ENCODE measurements at regions not wholly inside any gene's neighbourhood (a gene's known extent, or its start where the extent isn't known, plus 50 kb on each side); places are given as distances from the start of the nearest gene placed in this dataset.

GRCh38 chr3:31133541-31133940 lies 239.1 kb upstream of the GADL1 start:
- Histone ChIP-seq H3K27ac (no peak overlapping the region), H3K36me3 (no peaks in the 10 kb centered on the region), H3K4me1 (no peaks in the 10 kb centered on the region), H3K9me3 (no peaks in the 10 kb centered on the region), H3K27me3 (no peaks in the 10 kb centered on the region), H3K4me3 (no peak overlapping the region)
- DNase-seq: no peak
- TF ChIP-seq CTCF (IDR thresholded peaks at IDR 0.05) (no peak), POLR2A (IDR thresholded peaks at IDR 0.05) (no peak)

- no peak for TF ChIP-seq CTCF (IDR thresholded peaks at IDR 0.05)
- no peak for TF ChIP-seq POLR2A (IDR thresholded peaks at IDR 0.05)
- no peak overlapping the region for H3K27ac ChIP-seq
- no peak overlapping the region for H3K4me3 ChIP-seq
- no peaks in the 10 kb centered on the region for H3K36me3 ChIP-seq
- no peaks in the 10 kb centered on the region for H3K27me3 ChIP-seq
- no peaks in the 10 kb centered on the region for H3K9me3 ChIP-seq
- no peak for DNase-seq
- H3K4me1 ChIP-seq: no peaks in the 10 kb centered on the region
Observed at GRCh38 chr3:31135546-31135945, 241.1 kb upstream of the GADL1 start.

- no peaks in the 10 kb centered on the region for H3K36me3 ChIP-seq
- no peak for DNase-seq
- H3K4me3 ChIP-seq: no peak overlapping the region
- no peaks in the 10 kb centered on the region for H3K9me3 ChIP-seq
- no peaks in the 10 kb centered on the region for H3K4me1 ChIP-seq
- no peak for TF ChIP-seq CTCF (IDR thresholded peaks at IDR 0.05)
- no peaks in the 10 kb centered on the region for H3K27me3 ChIP-seq
- no peak overlapping the region for H3K27ac ChIP-seq
Observed at GRCh38 chr3:31137718-31138465, 243.4 kb upstream of the GADL1 start.

DNA sequence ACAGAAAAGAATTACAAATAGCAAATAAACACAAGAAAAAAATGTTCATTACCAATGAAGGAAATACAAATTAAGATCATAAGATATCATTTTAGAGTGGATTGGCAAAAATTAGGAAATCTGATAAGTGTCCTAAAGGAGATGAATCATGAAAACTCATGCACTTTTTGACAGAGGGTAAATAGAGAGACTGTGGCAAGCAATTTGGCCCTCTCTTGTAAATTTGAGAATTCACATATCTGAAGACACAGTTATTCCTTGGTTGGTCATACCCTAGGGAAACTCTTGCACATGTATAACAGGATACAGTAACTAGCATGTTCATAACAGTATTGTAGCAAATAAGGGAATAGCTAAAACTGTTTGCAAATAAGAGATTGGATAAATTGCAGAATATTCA lies 246.0 kb upstream of the GADL1 start:
- no peak for TF ChIP-seq POLR2A (IDR thresholded peaks at IDR 0.05)
- TF ChIP-seq CTCF (IDR thresholded peaks at IDR 0.05): no peak
- H3K9me3 ChIP-seq: no peaks in the 10 kb centered on the region
- H3K36me3 ChIP-seq: no peaks in the 10 kb centered on the region
- H3K27me3 ChIP-seq: no peaks in the 10 kb centered on the region
- no peak overlapping the region for H3K4me3 ChIP-seq
- H3K4me1 ChIP-seq: no peaks in the 10 kb centered on the region
- DNase-seq: no peak
- H3K27ac ChIP-seq: no peak overlapping the region

- TF ChIP-seq CTCF (IDR thresholded peaks at IDR 0.05) (no peak), POLR2A (IDR thresholded peaks at IDR 0.05) (no peak)
- no peak overlapping the region for H3K4me3 ChIP-seq
- H3K27me3 ChIP-seq: no peaks in the 10 kb centered on the region
- H3K36me3 ChIP-seq: no peaks in the 10 kb centered on the region
- no peak for DNase-seq
- peaks cover 0 to 2% (median 0%) of the 10 kb centered on the region in 4 donors for H3K9me3 ChIP-seq
- no peak overlapping the region for H3K27ac ChIP-seq
- no peaks in the 10 kb centered on the region for H3K4me1 ChIP-seq
Observed at GRCh38 chr3:31142139-31142538, 247.7 kb upstream of the GADL1 start.

DNA sequence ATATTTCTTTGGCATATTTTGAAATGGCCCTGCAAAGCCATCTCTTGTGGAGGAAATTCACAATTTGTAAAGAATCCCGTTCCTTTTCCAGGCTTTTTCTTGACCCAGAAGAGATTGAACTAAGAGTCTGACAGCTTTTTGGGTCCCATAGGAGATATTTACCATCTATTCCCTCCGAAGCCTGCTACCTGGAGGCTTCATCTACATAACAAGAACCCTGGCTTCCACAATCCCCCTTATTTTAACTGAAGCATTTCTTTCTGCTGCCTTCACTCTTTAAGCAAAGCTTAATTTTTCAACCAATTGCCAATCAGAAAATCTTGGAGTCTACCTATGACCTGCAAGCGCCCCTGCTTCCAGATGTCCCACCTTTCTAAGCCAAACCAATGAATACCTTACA lies 248.1 kb upstream of the GADL1 start:
- Histone ChIP-seq H3K4me3 (no peak overlapping the region), H3K27ac (no peak overlapping the region), H3K9me3 (peaks cover 0 to 6% (median 2%) of the 10 kb centered on the region in 4 donors), H3K27me3 (no peaks in the 10 kb centered on the region), H3K36me3 (no peaks in the 10 kb centered on the region), H3K4me1 (no peaks in the 10 kb centered on the region)
- DNase-seq: no peak
- TF ChIP-seq CTCF (IDR thresholded peaks at IDR 0.05) (no peak), POLR2A (IDR thresholded peaks at IDR 0.05) (no peak)

All from Peyer's patch (tissue), 4 donors.